ENCODE measurements at regions not wholly inside any gene's neighbourhood (a gene's known extent, or its start where the extent isn't known, plus 50 kb on each side); places are given as distances from the start of the nearest gene placed in this dataset.

DNA sequence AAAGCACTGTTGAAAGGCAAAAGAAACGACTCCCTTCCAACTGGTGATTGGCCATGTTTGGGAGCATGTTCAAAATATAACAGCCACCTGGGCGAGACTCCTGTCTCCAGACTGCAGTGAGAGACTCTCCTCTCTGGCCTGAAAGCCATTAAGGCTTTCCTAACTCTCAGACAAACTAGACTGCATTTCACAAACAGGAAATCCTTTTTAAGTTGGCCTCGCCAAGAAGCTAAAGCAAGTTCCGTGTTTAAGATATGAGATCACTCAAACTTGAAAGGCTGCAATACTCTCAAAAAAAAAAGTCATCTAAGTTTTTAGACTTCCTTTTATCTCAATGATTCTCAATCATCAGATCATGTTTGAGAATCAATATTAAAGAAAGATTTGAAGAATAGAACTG, 117.0 kb downstream of the TFAP2A start:
- TF ChIP-seq EZH2 (IDR thresholded peaks at IDR 0.05; ENCODE audit: borderline replicate concordance, low read depth, low read length, poor library complexity, severe bottlenecking) = no peak
- TF ChIP-seq, protein P1, sequence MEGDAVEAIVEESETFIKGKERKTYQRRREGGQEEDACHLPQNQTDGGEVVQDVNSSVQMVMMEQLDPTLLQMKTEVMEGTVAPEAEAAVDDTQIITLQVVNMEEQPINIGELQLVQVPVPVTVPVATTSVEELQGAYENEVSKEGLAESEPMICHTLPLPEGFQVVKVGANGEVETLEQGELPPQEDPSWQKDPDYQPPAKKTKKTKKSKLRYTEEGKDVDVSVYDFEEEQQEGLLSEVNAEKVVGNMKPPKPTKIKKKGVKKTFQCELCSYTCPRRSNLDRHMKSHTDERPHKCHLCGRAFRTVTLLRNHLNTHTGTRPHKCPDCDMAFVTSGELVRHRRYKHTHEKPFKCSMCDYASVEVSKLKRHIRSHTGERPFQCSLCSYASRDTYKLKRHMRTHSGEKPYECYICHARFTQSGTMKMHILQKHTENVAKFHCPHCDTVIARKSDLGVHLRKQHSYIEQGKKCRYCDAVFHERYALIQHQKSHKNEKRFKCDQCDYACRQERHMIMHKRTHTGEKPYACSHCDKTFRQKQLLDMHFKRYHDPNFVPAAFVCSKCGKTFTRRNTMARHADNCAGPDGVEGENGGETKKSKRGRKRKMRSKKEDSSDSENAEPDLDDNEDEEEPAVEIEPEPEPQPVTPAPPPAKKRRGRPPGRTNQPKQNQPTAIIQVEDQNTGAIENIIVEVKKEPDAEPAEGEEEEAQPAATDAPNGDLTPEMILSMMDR (conservative IDR thresholded peaks at IDR 0.05; ENCODE audit: low read depth, low read length) = no peak

Measured in A673 (cell line).